Effector memory CD8-positive, alpha-beta T cell (primary cell): ENCODE measurements at regions not wholly inside any gene's neighbourhood (a gene's known extent, or its start where the extent isn't known, plus 50 kb on each side); places are given as distances from the start of the nearest gene placed in this dataset.

ENCODE experiments used
- ATAC-seq: fragments of 150-1000 bp; cut with Tn5 transposase; replicated peaks from 2 replicates; pipeline ENCODE4 v1.10.0; 2021; ENCODE audit warnings: mild to moderate bottlenecking, moderate library complexity
- DNase-seq, 3 experiments: peaks; one replicate each; pipeline ENCODE4 v3.0.0; 2021
- H3K27ac Mint-ChIP-seq, 2 donors: one replicate each; pipeline ENCODE4 v1.8.0; 2022; ENCODE audit warnings: mild to moderate bottlenecking in 2 of 2, mixed read lengths in 2 of 2, moderate library complexity in 2 of 2
- H3K27me3 Mint-ChIP-seq, 2 donors: one replicate each; pipeline ENCODE4 v1.8.0; 2022; ENCODE audit warnings: mixed read lengths in 2 of 2
- H3K36me3 Mint-ChIP-seq: one replicate; pipeline ENCODE4 v1.8.0; 2022; ENCODE audit warnings: mild to moderate bottlenecking, moderate library complexity, mixed read lengths; ENCODE audit not compliant: insufficient read depth
- H3K4me1 Mint-ChIP-seq, 2 donors: one replicate each; pipeline ENCODE4 v1.8.0; 2022; ENCODE audit warnings: low read depth in 2 of 2, mixed read lengths in 2 of 2
- H3K4me3 Mint-ChIP-seq, 2 donors: one replicate each; pipeline ENCODE4 v1.8.0; 2022; ENCODE audit warnings: mild to moderate bottlenecking in 2 of 2, mixed read lengths in 2 of 2, moderate library complexity in 2 of 2
- H3K9me3 Mint-ChIP-seq, 2 donors: one replicate each; pipeline ENCODE4 v1.8.0; 2022; ENCODE audit warnings: mixed read lengths in 2 of 2

DNA sequence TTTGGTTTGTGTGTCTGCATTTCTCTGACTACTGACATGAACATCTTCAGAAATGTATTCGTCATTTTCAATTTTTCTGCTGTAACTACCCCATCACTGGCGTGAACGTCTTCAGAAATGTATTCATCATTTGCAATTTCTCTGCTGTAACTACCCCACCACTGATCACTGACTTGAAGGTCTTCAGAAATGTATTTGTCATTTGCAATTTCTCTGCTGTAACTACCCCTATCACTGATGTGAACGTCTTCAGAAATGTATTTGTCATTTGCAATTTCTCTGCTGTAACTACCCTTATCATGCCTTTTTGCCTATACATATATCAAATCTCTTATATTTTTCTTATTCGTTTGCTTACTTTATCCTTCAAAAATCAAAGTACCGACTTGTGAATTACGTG is 274.0 kb downstream of the EFNB2 start:
- H3K27ac Mint-ChIP-seq, result no peak overlapping the region
- H3K4me1 Mint-ChIP-seq, result no peaks in the 10 kb centered on the region
- DNase-seq (no peak), ATAC-seq (no peak)
- H3K36me3 Mint-ChIP-seq, result no peaks in the 10 kb centered on the region
- H3K4me3 Mint-ChIP-seq, result no peak overlapping the region
- peaks cover 0 to 3% of the 10 kb centered on the region in 2 donors for H3K9me3 Mint-ChIP-seq
- no peaks in the 10 kb centered on the region for H3K27me3 Mint-ChIP-seq

DNA sequence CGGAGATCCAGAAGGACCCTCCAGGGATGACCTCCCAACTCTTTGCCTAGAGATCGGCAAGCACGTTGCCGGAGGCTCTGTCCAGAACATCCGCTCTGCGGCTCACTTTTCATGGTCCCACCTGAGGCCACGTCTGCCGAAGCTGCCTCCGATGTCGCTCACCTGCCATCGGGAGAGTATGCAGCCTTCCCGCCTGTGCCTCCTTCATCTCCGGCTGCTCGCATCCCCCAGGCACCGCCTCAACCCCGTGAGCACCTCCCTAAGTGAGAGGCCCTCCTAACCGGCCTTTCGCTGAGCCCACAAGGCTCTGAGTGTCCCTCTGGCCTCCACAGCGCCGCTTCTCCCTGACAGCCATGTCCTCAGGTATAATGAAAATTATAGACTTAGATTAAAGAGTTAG is 275.1 kb downstream of the EFNB2 start:
- no peaks in the 10 kb centered on the region for H3K27me3 Mint-ChIP-seq
- peaks cover 0 to 7% of the 10 kb centered on the region in 2 donors for H3K9me3 Mint-ChIP-seq
- DNase-seq (no peak), ATAC-seq (no peak)
- no peak overlapping the region for H3K4me3 Mint-ChIP-seq
- H3K27ac Mint-ChIP-seq, result no peak overlapping the region
- H3K4me1 Mint-ChIP-seq, result no peaks in the 10 kb centered on the region
- H3K36me3 Mint-ChIP-seq, result no peaks in the 10 kb centered on the region

DNA sequence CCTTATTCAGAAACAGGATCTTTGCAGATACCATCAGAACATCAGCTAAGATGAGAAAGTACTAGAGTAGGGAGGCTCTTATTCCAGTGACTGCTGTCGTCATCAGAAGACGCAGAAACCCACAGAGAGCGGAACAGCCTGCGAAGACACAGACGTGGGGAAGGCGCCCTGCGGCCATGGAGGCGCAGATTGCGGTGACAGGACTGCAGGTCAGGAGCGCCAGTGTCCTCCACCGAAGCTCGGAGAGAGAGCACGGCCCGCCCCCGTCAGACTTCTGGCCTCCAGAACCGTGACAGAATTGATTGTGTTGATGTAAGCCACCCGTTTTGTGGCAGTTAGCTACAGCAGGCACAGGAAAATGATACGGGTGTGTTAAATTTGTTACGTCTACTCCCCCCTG is 275.5 kb downstream of the EFNB2 start:
- H3K4me3 Mint-ChIP-seq, result no peak overlapping the region
- no peaks in the 10 kb centered on the region for H3K27me3 Mint-ChIP-seq
- no peak overlapping the region for H3K27ac Mint-ChIP-seq
- no peak for ATAC-seq
- DNase-seq, result no peak
- no peaks in the 10 kb centered on the region for H3K4me1 Mint-ChIP-seq
- H3K9me3 Mint-ChIP-seq, result peaks cover 0 to 7% of the 10 kb centered on the region in 2 donors
- no peaks in the 10 kb centered on the region for H3K36me3 Mint-ChIP-seq

DNA sequence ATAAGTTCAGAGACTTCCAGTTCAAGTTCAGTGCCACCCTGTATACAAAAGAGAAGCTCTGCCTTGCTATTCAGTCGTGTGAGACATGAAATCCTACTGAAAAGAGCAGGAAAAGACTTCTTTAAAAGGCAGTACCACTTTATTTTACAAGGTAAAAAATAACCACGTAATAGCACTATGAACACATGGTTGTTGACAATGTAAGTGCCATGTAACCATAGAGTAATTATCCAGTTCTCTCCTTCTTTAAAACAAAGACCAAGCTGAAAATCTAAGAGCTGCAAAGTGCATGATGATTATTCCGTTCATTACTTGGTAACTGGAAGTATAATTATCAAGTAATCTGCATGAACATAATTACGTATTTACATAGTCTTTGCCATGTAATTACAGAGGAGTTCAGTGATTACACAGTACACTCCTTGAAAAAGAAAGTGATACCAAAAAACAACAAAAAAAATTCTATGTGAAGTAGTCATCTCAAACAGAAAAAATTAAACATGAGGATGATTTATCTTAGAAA is 288.7 kb downstream of the EFNB2 start:
- Mint-ChIP-seq H3K27ac (no peak overlapping the region), H3K4me3 (no peak overlapping the region), H3K36me3 (no peaks in the 10 kb centered on the region), H3K4me1 (no peaks in the 10 kb centered on the region), H3K9me3 (no peaks in the 10 kb centered on the region), H3K27me3 (no peaks in the 10 kb centered on the region)
- ATAC-seq (no peak), DNase-seq (no peak)

DNA sequence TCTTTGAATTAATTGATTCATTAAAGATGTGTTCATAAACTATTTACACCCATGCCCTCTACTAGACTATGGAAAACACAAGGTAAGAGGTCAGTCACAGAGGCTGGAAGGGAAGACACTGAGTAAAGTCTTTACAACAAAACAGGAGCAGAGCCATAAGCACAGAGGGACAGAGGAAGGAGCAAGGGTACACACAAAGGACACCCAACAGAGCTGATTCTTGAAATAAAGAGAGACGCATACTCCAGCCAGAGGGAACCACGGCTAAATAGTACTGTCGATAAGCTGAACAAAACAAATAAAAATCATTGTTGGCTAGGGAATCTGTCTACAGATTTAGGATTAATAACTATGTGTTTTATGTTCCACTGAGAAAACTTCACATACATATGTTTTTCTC is 289.2 kb downstream of the EFNB2 start:
- Mint-ChIP-seq H3K27me3 (no peaks in the 10 kb centered on the region), H3K4me1 (no peaks in the 10 kb centered on the region), H3K4me3 (no peak overlapping the region), H3K27ac (no peak overlapping the region), H3K9me3 (no peaks in the 10 kb centered on the region), H3K36me3 (no peaks in the 10 kb centered on the region)
- ATAC-seq, result no peak
- DNase-seq, result no peak

DNA sequence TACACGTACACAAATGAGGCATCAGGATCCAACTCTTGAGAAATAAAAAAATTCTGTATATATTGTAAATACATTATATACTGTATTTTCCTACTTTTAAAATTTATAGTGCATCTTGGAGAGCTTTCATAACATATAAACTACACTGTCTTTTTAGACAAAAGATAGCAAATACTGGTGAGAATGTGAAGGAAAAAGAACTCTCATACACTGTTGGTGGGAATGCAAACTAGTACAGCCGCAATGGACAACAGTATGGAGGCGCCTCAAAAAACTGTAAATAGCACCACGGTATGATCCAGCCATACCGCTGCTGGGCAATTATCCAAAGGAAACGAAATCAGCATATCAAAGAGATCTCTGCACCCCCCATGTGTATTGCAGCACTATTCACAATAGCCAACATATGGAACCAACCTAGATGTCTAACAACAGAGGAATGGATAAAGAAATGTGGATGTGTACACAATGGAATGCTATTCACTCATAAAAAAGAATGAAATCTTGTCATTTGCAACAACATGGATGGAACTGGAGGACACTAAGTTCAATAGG is 292.4 kb downstream of the EFNB2 start:
- Mint-ChIP-seq H3K27ac (no peak overlapping the region), H3K9me3 (no peaks in the 10 kb centered on the region), H3K27me3 (no peaks in the 10 kb centered on the region), H3K4me1 (no peaks in the 10 kb centered on the region), H3K4me3 (no peak overlapping the region), H3K36me3 (no peaks in the 10 kb centered on the region)
- no peak for ATAC-seq
- DNase-seq, result no peak

DNA sequence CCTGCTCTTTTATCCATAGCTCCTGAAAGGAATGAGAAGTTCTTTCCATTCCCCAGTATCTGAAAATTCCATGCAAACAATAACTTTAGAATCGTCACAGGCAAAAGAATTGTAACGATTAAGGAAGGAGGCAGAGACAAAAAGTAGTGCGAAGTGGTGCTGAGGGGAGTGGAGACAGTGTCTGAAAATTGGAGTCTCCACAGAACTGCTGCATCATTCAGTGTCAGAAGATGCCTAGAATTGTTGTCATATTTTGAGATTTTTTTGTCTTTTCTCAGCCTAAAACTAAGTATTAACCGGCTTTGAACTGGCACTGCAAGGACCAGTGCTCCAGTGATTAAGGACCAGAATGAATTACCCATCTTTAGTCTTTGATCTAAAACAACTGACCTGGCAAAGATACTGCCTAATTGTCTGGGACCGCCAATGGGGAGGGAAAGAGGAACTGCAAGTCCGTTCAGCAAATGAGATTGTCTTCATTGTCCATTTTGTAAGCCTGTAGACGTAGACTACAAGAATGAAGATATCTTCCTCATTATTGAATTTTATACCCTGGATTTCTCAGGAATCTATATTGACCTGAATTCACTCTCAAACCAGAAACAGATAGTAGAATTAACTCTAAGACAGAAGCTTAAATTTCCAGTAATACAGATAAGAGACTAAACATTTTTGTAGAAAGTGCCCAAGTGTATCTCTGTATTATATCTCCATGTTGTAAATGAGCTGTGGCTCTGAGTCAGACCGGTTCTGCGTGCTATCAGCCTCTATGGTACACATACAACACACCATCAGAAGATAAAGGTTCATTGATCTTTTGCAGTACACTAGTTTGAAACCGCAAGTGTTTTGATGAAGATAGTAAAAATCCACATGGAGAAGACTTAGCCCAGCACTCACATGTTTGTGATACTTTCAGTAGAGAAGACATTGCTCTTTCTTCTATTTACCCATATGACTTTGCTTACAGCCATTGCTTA is 293.2 kb downstream of the EFNB2 start:
- Mint-ChIP-seq H3K4me1 (no peaks in the 10 kb centered on the region), H3K27ac (no peak overlapping the region), H3K36me3 (no peaks in the 10 kb centered on the region), H3K9me3 (no peaks in the 10 kb centered on the region), H3K27me3 (no peaks in the 10 kb centered on the region), H3K4me3 (no peak overlapping the region)
- ATAC-seq (no peak), DNase-seq (no peak)

DNA sequence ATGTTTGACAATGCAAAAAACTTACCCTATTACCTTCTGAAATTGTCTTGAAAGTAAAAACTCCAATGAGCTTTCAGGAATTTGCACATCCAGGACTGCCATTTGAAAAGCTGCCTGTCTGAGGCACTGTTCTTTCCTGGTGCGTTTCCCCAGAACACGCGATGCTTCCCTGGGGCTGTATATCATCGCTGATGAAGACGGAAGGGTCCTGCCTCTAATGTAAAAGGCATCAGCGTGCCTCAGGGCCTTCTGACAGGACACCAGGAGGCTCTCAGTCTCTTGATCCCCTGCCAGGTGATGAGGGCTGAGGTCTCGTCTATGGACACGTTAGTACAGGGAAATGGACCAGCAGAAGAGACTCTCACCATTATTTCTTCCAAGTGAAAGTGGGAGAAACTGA is 296.8 kb downstream of the EFNB2 start:
- no peak for ATAC-seq
- H3K4me1 Mint-ChIP-seq, result no peaks in the 10 kb centered on the region

DNA sequence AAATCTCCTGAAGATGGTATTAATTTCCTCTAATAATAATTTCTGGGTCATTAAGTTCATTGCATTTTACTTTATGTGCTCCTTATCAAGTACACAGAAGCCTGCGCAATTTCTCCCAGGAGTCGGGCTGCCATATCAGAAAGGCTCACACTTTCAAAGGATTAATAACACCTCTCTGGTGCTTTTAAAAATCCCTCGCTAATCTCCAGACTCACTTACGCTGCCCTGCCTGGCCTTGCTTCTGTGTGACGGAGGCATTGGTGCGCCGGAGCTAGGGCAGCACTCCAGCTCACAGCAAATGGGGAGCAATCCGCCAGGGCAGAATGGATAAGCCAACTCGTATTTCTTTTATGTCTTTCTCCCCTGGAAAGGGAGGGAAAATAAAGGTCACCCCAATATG is 300.8 kb downstream of the EFNB2 start:
- ATAC-seq (no peak), DNase-seq (no peak)
- Mint-ChIP-seq H3K4me3 (no peak overlapping the region), H3K36me3 (no peaks in the 10 kb centered on the region), H3K27me3 (no peaks in the 10 kb centered on the region), H3K27ac (no peak overlapping the region), H3K9me3 (peaks cover 2 to 7% of the 10 kb centered on the region in 2 donors), H3K4me1 (no peaks in the 10 kb centered on the region)

More for the DNA sequence above, 296.8 kb downstream of the EFNB2 start:
- H3K36me3 Mint-ChIP-seq, result no peaks in the 10 kb centered on the region
- H3K4me3 Mint-ChIP-seq, result no peak overlapping the region
- peaks cover 0 to 7% of the 10 kb centered on the region in 2 donors for H3K9me3 Mint-ChIP-seq
- no peaks in the 10 kb centered on the region for H3K27me3 Mint-ChIP-seq
- no peak for DNase-seq
- H3K27ac Mint-ChIP-seq, result no peak overlapping the region

DNA sequence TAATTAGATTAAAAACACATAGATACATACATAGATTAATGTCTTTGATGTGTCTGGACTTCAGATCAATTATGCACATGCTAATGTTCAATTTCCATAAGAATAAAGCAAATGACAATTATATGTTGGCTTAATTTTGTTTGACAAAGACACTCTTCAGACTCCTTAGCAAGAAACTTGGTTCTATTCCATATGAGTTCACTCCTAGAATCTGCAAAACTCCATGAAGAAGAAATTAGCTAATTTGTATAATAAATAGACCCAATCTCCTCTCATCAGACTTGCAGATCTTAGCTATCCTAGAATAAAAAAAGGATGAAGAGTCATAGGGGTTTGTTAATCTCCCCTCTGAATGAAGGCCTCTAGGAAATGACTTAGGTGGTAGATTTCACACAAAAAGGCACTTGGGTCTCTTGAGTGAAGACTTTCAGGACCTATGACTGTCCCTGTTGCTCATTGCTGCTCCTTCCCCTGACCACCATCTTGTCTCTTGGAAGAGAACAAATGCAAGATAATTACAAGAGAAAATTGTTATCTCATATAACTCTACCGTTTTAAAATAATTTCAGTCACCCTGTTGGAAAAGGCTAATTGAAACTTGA is 302.2 kb downstream of the EFNB2 start:
- H3K27ac Mint-ChIP-seq, result no peak overlapping the region
- no peak overlapping the region for H3K4me3 Mint-ChIP-seq
- peaks cover 2 to 7% of the 10 kb centered on the region in 2 donors for H3K9me3 Mint-ChIP-seq
- H3K4me1 Mint-ChIP-seq, result no peaks in the 10 kb centered on the region
- DNase-seq (no peak), ATAC-seq (no peak)
- no peaks in the 10 kb centered on the region for H3K27me3 Mint-ChIP-seq
- H3K36me3 Mint-ChIP-seq, result no peaks in the 10 kb centered on the region

DNA sequence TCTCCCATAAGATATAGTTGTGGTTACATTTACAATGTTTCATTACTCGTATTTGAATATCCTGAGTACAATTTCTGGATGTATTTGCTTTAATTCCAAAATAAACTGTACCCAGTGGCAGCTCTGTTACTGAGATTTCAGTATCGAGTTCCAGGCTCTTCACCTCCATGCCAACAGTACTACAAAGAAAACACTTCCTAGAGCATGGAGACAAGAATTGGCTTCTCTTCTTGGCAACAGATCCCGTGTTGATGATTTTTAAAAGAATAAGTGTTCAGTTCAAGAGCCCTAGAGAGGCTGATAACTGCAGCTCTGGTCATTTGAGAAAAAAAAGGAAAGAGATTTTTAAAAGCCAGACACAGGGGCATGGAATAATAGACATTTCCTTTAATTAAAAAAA is 302.8 kb downstream of the EFNB2 start:
- Mint-ChIP-seq H3K4me3 (no peak overlapping the region), H3K27me3 (no peaks in the 10 kb centered on the region), H3K27ac (no peak overlapping the region), H3K9me3 (peaks cover 2 to 7% of the 10 kb centered on the region in 2 donors), H3K4me1 (no peaks in the 10 kb centered on the region), H3K36me3 (no peaks in the 10 kb centered on the region)
- ATAC-seq (no peak), DNase-seq (no peak)

DNA sequence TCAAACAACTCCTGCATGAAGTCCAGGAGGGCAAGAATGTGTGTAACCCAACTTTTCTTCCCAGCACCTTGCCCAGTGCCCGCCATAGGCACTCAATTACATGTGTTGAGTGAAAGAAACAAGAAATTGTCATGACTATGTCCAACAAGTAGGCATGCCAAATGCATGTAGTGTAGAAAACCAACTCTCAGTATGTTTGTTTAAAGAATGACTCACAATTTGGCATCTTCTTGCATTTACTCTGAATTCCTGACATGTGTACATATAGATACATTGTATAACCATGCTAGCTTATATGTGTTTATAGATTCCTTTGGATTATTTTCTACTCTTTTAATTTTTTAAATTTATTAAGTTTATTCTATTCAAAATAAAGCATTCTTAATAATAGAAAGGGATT is 305.0 kb downstream of the EFNB2 start:
- Mint-ChIP-seq H3K9me3 (peaks cover 0 to 2% of the 10 kb centered on the region in 2 donors), H3K4me3 (no peak overlapping the region), H3K36me3 (no peaks in the 10 kb centered on the region), H3K27ac (no peak overlapping the region), H3K27me3 (no peaks in the 10 kb centered on the region), H3K4me1 (no peaks in the 10 kb centered on the region)
- DNase-seq (no peak), ATAC-seq (no peak)

DNA sequence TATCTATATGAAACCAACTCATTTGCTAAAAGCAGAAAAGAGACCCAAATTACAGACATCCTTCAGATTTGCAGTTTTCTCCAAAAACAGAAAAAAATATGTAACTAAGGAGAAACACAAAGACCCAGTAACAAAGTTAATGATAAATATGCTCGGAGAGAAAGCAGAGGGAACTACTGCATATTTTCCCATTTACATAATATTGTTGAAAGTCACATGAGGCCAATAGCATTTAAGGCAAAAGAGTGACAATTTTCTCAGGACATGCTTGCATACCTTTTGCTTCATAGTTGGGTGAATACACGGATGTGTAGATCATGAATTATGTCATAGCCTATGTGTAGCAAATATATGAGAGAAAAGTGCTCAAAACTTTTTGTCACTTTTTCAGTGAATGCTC is 310.3 kb downstream of the EFNB2 start:
- H3K4me1 Mint-ChIP-seq, result no peaks in the 10 kb centered on the region
- ATAC-seq, result no peak
- no peaks in the 10 kb centered on the region for H3K27me3 Mint-ChIP-seq
- DNase-seq, result no peak
- H3K9me3 Mint-ChIP-seq, result no peaks in the 10 kb centered on the region
- no peaks in the 10 kb centered on the region for H3K36me3 Mint-ChIP-seq
- H3K27ac Mint-ChIP-seq, result no peak overlapping the region
- H3K4me3 Mint-ChIP-seq, result no peak overlapping the region

DNA sequence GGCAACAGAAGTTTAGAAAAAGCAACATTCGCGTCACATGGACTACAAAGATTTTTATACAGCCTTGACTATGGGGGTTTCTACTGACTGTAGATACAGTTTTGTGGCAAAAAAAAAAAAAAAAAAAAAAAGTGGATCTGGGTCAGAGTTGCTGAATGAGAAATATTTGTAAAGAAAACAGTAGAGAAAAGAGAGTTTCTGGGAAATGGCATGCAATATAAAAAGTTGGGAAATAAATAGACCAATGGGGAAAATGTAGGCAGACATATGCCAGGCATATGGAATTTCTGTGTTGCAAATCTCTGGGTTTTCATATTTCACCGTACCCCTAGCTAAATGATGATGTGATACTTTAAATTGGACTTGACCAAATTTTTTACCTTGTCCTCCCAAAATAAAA is 315.3 kb downstream of the EFNB2 start:
- H3K36me3 Mint-ChIP-seq, result no peaks in the 10 kb centered on the region
- no peak overlapping the region for H3K4me3 Mint-ChIP-seq
- ATAC-seq (no peak), DNase-seq (no peak)
- H3K27ac Mint-ChIP-seq, result no peak overlapping the region
- H3K27me3 Mint-ChIP-seq, result no peaks in the 10 kb centered on the region
- no peaks in the 10 kb centered on the region for H3K9me3 Mint-ChIP-seq
- H3K4me1 Mint-ChIP-seq, result no peaks in the 10 kb centered on the region
